ENCODE measurements at regions not wholly inside any gene's neighbourhood (a gene's known extent, or its start where the extent isn't known, plus 50 kb on each side); places are given as distances from the start of the nearest gene placed in this dataset.

DNA sequence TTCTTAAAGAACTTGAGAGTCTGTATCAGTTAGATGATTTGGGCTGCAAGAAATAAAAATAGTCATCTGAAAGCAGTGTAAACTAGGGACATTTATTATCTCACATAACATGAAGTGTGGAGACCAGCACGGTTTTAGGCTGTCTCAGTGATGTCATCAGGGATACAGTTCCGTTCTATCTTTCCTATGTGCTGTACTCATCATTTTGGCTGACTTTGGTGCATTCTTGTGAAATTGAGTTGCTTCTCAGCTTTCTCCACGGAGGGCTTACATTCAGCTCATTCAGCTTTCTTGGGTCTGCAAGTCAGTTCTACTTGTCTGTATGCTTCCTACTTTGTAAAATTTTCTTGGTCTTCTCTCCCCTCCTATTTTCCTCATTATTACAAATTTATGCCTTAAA lies 51.8 kb upstream of the LIN7C start:
- TF ChIP-seq, protein P1, sequence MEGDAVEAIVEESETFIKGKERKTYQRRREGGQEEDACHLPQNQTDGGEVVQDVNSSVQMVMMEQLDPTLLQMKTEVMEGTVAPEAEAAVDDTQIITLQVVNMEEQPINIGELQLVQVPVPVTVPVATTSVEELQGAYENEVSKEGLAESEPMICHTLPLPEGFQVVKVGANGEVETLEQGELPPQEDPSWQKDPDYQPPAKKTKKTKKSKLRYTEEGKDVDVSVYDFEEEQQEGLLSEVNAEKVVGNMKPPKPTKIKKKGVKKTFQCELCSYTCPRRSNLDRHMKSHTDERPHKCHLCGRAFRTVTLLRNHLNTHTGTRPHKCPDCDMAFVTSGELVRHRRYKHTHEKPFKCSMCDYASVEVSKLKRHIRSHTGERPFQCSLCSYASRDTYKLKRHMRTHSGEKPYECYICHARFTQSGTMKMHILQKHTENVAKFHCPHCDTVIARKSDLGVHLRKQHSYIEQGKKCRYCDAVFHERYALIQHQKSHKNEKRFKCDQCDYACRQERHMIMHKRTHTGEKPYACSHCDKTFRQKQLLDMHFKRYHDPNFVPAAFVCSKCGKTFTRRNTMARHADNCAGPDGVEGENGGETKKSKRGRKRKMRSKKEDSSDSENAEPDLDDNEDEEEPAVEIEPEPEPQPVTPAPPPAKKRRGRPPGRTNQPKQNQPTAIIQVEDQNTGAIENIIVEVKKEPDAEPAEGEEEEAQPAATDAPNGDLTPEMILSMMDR (IDR thresholded peaks at IDR 0.05; ENCODE audit: insufficient read depth, low read depth, low read length, missing control alignments) = no peak
- no peak overlapping the region for H3K4me3 ChIP-seq (ENCODE audit: low read length)
- DNase-seq (ENCODE audit: low read depth) = no peak

DNA sequence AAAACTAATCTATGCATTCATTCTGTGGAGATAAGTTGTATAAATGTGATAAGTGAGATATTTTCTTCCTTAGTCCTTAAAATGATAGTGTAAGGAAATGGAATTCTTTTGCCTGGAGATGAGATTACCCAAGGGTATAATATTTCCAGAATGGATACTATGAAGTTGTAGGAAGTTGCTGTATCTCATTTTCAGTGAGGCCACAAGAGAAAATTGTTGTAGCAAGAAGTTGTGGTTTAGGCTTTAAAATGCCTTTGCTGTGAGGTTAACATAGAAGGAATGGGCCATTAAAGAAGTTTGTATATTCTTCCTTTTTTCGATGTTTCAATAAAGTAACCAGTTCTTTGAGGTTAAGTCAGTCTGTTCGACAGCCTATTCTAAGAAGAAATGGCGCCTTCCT lies 50.7 kb upstream of the LIN7C start:
- no peak for DNase-seq (ENCODE audit: low read depth)
- no peak overlapping the region for H3K4me3 ChIP-seq (ENCODE audit: low read length)
- TF ChIP-seq, protein P1 (IDR thresholded peaks at IDR 0.05; ENCODE audit: insufficient read depth, low read depth, low read length, missing control alignments) = no peak
